22Rv1 (cell line): ENCODE measurements at regions not wholly inside any gene's neighbourhood (a gene's known extent, or its start where the extent isn't known, plus 50 kb on each side); places are given as distances from the start of the nearest gene placed in this dataset.

Experiments
- H3K27ac ChIP-seq: fragments of 450-650 bp; 2 replicates; pipeline ENCODE4 v1.5.1; 2017
- ZFX ChIP-seq: fragments of 450-650 bp; IDR thresholded peaks from 2 replicates; pipeline ENCODE4 v1.6.1; 2017; ENCODE audit warnings: antibody characterized with exemption, borderline replicate concordance
- TF ChIP-seq, protein P1 (sequence below): fragments of 450-650 bp; IDR thresholded peaks from 2 replicates; pipeline ENCODE4 v1.5.1; 2017; ENCODE audit warnings: mild to moderate bottlenecking

DNA sequence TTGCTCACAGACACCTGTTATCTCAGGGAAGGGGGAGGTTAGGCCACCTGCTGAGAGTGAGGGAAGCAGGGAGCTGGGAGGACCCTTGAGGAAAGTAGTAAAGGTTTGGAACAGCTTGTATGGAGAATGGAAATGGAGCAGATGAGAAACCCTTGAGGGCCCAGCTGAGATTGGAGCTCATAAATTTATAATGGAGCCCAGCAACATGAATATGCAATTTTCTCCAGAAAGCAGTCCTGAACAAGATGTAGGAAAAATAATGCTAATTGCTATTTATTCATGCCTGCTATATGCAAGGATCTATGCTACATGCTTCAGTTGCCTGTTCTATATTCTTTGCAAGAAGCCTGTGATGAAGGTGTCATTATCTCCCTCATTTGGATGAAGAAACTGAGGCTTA is 67.5 kb upstream of the LEF1 start:
- no peak overlapping the region for H3K27ac ChIP-seq
- TF ChIP-seq ZFX, result no peak
- TF ChIP-seq, protein P1, sequence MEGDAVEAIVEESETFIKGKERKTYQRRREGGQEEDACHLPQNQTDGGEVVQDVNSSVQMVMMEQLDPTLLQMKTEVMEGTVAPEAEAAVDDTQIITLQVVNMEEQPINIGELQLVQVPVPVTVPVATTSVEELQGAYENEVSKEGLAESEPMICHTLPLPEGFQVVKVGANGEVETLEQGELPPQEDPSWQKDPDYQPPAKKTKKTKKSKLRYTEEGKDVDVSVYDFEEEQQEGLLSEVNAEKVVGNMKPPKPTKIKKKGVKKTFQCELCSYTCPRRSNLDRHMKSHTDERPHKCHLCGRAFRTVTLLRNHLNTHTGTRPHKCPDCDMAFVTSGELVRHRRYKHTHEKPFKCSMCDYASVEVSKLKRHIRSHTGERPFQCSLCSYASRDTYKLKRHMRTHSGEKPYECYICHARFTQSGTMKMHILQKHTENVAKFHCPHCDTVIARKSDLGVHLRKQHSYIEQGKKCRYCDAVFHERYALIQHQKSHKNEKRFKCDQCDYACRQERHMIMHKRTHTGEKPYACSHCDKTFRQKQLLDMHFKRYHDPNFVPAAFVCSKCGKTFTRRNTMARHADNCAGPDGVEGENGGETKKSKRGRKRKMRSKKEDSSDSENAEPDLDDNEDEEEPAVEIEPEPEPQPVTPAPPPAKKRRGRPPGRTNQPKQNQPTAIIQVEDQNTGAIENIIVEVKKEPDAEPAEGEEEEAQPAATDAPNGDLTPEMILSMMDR, result no peak

DNA sequence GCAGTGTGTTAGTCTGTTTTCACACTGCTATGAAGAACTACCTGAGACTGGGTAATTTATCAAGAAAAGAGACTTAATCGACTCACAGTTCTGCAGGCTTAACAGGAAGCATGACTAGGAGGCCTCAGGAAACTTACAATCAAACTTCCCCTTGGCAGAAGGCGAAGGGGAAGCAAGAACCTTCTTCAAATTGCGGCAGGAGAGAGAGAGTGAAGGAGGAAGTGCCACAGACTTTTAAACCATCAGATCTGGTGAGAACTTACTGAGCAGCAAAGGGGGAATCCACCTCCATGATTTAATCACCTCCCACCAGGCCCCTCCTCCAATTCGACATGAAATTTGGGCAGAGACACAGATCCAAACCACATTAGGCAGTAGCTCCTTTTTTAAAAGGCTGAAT is 59.2 kb upstream of the LEF1 start:
- no peak for TF ChIP-seq ZFX
- TF ChIP-seq, protein P1, result no peak

DNA sequence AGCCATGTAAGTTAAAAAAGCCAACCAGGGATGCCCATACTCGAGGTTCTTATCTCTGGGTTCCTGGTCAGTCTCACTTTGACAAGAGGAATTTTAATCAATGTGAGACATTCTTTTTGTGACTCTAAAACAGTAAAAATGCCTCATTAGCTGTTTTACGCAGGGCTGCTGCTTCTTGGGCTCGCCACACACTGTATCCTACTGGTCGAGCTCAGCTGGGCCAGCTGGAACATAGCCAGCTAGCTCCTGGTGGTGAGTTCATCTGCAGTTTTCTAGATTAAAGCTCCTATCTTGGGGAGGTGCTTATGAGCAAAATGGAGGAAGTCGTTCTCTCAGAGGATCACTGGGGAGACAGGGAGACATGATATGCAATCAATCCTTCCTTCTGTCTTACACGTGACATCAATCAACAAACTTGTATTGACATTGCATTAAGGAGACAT is 55.9 kb upstream of the LEF1 start:
- TF ChIP-seq ZFX, result no peak
- TF ChIP-seq, protein P1, result no peak
- no peak overlapping the region for H3K27ac ChIP-seq

More for the DNA sequence above, 59.2 kb upstream of the LEF1 start:
- no peak overlapping the region for H3K27ac ChIP-seq

DNA sequence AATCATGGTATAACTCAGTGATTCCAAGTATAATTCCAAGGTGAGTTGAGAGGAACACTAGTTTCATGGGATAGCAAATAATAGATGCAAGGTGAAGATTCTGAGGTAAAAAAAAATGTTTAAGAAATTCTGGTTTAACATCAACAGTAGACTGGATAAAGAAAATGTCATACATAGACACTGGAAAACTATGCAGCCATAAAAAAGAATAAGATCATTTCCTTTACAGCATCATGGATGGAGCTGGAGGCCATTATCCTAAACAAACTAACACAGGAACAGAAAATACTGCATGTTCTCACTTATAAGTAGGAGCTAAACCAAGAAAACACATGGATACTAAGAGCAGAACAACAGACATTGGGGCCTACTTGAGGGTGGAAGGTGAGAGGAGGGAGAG is 54.6 kb upstream of the LEF1 start:
- H3K27ac ChIP-seq, result no peak overlapping the region
- TF ChIP-seq ZFX, result no peak
- TF ChIP-seq, protein P1, result no peak

DNA sequence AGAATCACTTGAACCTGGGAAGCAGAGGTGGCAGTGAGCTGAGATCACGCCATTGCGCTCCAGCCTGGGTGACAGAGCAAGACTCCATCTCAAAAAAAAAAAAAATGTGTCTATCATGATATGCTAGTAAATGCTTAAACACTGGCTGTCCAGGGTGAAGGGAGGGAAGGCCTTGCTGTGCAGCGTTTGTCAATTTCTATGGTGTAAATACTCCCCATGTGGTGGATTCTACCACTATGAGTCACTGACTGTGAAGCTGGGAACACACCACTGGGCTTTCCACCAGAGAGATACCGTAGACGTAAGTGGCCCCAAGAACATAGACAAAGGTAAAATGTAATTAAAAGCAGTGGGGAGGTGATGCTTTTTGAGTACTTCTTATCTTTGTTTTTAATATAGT is 51.3 kb upstream of the LEF1 start:
- TF ChIP-seq, protein P1, result no peak
- TF ChIP-seq ZFX, result no peak
- H3K27ac ChIP-seq, result no peak overlapping the region
